ENCODE measurements at regions not wholly inside any gene's neighbourhood (a gene's known extent, or its start where the extent isn't known, plus 50 kb on each side); places are given as distances from the start of the nearest gene placed in this dataset.

GRCh38 chr1:4336507-4336906, 317.9 kb upstream of the AJAP1 start:
- intact Hi-C loops (cut with DNase I): no loop called here
- no peak for DNase-seq

DNA sequence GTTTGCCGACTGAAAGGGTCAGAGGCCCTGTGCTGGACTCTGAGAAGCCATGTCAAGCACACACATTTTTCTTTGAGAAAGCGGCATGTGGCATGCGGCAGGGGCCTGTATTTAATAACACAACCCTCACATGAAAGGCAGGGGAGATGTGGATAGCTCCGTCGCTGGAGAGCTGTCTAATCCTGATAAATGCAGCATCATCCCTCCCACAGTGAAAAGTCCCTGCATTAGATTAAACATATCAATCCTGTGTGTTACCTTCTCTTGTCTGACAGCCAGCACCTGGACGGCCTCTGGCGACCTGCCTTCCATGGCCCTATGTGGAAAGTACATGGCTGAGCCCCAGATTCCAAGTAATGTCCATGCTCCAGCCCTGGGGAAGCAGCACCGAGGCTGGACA, 313.0 kb upstream of the AJAP1 start:
- intact Hi-C loops (cut with DNase I): no loop called here
- no peak for DNase-seq

DNA sequence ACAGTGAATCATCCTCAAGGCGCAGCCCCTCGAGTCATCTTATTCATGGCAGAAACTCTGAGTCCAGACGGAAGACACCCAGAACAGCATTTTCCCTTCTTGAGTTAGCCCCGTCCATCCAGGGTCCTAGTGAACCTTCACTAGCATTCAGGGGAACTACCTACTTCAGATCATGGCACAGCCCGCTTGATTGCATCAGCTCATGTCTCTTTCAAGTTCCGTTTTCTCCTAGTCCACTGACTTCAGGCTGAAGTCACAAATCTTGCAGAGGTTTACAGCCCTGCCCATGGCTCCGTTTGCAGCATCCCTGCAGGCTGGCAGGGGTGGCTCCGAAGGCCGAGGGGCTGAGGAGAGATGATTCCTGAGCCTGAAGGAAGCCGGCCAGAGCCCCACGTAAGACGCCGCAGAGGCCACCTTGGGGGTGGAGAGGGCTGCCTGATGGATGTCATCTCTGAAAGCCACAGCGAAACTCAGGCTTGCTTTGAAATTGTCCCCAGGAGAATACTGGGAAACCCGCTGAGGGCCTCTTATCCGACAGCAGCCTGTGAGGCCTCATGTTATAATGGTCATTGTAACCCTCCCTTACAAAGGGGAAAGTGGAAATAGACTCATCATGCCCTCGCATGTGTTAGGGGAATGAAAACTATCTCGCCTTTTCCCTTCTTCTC, 310.2 kb upstream of the AJAP1 start:
- intact Hi-C loops (cut with DNase I): no loop called here

DNA sequence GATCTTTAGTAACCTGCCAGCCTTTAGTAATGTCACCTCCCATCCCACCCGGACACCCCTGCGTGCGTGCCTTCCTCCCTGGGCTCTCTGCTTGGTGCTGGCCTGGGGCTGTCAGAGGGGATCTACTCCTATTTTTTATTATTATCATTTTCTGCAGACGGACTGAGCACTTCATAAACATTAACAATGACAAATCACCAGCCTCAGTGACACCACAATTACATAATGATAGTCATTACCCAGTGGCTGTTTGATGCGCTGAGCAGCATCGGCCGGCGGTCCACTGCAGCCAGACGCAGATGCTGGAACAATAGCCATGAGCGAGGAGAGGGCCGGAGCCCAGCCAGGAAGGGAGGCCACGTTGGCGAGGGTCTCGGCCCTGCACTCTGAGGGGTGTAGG, 309.3 kb upstream of the AJAP1 start:
- no peak for DNase-seq
- intact Hi-C loops (cut with DNase I): no loop called here

More for the DNA sequence above, 310.2 kb upstream of the AJAP1 start:
- DNase-seq: no peak

- intact Hi-C loops (cut with DNase I): no loop called here
- DNase-seq: peak in 1 of 42 donors; percentile 14
Measured at GRCh38 chr1:4346131-4346530, 308.3 kb upstream of the AJAP1 start.

DNA sequence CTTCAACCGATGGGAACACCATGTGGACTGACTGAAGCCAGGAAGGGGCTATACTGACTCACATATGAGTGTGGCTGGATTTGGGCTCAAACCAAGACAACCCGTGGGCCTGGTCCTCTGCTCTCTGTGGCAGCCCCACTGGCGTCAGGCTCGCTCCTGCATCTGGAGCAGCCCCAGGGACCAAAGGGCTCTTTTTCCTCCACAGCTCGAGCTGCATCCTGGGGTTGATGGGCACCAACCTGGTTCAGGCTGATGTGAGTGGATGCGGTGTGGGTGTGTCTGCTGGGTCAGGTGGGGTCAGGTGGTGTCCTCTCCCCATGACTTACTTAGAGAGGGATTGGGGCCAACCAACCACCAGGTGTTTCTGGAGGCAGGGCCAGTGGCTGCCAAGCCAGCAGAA, 303.0 kb upstream of the AJAP1 start:
- intact Hi-C loops (cut with DNase I): no loop called here
- DNase-seq: no peak

DNA sequence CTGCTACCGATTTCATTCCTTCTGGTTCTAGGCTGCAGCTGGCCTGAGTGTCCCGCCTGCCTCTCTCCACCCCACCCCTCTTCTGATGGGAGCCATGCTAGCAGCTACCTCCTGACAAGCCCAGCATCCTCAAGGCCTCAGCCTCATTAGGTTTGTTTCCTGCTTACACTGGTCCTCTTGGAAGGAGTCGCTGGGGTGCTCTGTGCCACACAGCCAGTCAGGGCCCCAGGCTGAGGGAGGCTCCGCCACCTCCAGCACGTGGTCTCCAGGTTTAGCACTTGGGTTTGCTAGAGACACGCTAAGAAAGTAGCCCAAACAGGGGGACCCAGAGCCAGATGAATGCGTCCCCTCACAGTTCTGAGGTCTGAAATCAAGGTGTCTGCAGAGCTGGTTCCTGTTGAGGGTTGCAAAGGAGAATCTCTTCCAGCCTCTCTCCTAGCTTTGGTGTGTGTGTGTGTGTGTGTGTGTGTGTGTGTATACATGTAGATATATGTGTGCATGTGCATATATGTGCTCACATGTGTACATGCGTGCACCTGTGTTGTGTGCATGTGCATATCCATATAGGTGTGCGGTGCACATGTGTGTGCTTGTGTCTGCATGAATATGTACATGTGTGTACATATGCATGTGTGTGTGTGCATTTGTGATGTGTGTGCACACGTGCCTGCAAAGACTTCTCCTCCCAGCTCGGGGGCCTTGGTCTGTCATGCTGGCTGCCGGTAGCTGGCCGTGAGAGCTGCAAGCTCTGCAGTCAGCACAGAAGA, 301.1 kb upstream of the AJAP1 start:
- no peak for DNase-seq
- intact Hi-C loops (cut with DNase I): no loop called here

GRCh38 chr1:4355839-4356238, 298.6 kb upstream of the AJAP1 start:
- intact Hi-C loops (cut with DNase I): no loop called here

DNA sequence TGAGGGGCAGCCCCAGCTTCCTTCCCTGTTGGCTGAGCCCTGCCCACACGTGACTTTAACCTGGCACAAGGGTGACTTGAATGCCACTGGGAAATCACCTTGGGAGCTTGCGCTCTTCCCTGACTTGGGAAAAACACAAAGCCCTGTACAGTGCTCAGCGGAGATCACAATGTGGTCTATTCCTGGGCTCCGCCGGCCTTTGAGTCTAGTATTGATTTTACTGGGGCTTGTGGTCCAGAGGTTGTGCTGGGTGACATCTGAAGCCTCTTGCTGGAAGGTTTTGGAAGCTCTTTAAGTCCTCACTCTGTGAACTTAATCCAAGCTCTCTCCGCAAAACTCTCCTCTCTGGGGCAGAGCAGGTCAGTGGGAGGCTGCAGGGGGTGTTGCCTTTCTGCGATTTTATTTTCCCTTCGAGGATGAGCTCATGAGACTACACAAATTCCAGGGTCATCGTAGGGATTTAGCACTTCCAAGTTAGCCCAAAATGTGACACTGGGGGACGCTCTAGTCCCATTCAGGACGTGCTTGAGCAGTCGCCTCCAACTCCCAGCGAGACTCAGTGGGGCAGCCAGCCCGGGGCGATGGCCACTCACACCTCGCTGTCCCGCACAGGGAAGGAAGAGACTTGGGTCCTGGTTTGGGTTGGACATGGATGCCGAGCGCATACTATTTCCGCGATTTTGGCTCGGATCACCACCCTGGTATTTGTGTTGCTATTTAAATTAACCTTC, 291.9 kb upstream of the AJAP1 start:
- no peak for DNase-seq
- intact Hi-C loops (cut with DNase I): no loop called here

More at GRCh38 chr1:4355839-4356238, 298.6 kb upstream of the AJAP1 start:
- DNase-seq: no peak

- DNase-seq: no peak
- intact Hi-C loops (cut with DNase I): no loop called here
Measured at GRCh38 chr1:4366091-4366490, 288.3 kb upstream of the AJAP1 start.

GRCh38 chr1:4367230-4367777, 287.1 kb upstream of the AJAP1 start:
- intact Hi-C loops (cut with DNase I): no loop called here

DNA sequence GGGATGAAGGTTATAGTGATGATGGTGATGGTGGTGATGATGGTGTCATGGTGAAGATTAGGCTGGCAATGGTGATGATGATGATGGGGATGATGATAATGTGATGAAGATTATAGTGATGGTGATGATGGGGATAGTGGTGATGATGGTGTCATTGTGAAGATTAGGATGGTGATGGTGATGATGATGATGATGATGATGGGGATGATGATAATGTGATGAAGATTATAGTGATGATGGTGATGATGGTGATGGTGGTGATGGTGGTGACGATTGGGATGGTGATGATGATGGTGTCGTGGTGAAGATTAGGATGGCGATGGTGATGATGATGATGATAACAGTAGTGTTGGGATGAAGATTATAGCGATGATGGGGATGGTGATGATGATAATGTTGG, 285.1 kb upstream of the AJAP1 start:
- intact Hi-C loops (cut with DNase I): no loop called here
- no peak for DNase-seq

More at GRCh38 chr1:4367230-4367777, 287.1 kb upstream of the AJAP1 start:
- DNase-seq: no peak

DNA sequence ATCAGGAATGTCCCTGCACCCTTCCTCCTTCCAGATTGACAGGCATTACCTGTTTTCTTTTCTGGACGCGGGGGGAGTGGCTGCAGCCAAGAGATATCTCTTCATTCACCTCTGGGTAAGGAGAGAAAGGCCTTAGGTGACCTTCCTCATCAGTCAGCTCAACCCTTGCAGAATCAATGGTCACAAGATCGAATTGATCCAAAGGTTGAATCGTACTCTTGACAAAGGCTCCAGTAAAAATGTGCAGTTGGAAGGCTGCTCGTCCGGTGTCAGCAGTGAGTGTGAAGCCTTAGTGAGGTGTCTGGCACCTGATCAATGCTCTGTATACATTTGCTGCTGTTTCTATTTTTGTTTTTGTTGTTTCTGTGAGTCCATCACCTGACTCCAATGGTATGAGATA, 282.6 kb upstream of the AJAP1 start:
- DNase-seq: no peak
- intact Hi-C loops (cut with DNase I): no loop called here

GRCh38 chr1:4375812-4376211, 278.6 kb upstream of the AJAP1 start:
- no peak for DNase-seq
- intact Hi-C loops (cut with DNase I): no loop called here

- no peak for DNase-seq
- intact Hi-C loops (cut with DNase I): no loop called here
Measured at GRCh38 chr1:4379451-4380175, 274.8 kb upstream of the AJAP1 start.

- DNase-seq: no peak
- intact Hi-C loops (cut with DNase I): no loop called here
Measured at GRCh38 chr1:4380564-4381168, 273.7 kb upstream of the AJAP1 start.

- no peak for DNase-seq
- intact Hi-C loops (cut with DNase I): no loop called here
Measured at GRCh38 chr1:4393191-4393590, 261.2 kb upstream of the AJAP1 start.

- peak in 15 of 42 donors; percentile 13 to 64 (median 28) for DNase-seq
- intact Hi-C loops (cut with DNase I): no loop called here
Measured at GRCh38 chr1:4394366-4394765, 260.0 kb upstream of the AJAP1 start.

GRCh38 chr1:4395158-4395557, 259.3 kb upstream of the AJAP1 start:
- no peak for DNase-seq
- intact Hi-C loops (cut with DNase I): no loop called here

Measured in head of caudate nucleus (tissue), 42 donors.